DND-41 (cell line): ENCODE measurements at regions not wholly inside any gene's neighbourhood (a gene's known extent, or its start where the extent isn't known, plus 50 kb on each side); places are given as distances from the start of the nearest gene placed in this dataset.
"Not testable (repeated sequence)": the region's sequence is repeated elsewhere in the genome, so short reads cannot be mapped to it uniquely, and the experiment has no call there.

ENCODE experiments used
- ATAC-seq: fragments of 200-7000 bp; cut with Tn5 transposase; 3 replicates; pipeline ENCODE4 v1.9.1; 2021; ENCODE audit warnings: low read depth; ENCODE audit not compliant: insufficient read depth
- DNase-seq: peaks from one replicate; pipeline ENCODE4 v3.0.0-alpha.2; 2020
- H2AFZ ChIP-seq: 2 replicates; pipeline ENCODE4 v1.6.0; 2012; ENCODE audit warnings: low read depth, low read length
- H3K27ac ChIP-seq: 2 replicates; pipeline ENCODE4 v1.5.1; 2012; ENCODE audit warnings: low read length, inconsistent platforms
- H3K27me3 ChIP-seq: fragments of 200-600 bp; sonication (generic); 2 replicates; pipeline ENCODE4 v1.6.0; 2012; ENCODE audit warnings: low read length, mild to moderate bottlenecking, inconsistent platforms; ENCODE audit not compliant: insufficient read depth, poor library complexity
- H3K36me3 ChIP-seq: 2 replicates; pipeline ENCODE4 v1.5.1; 2012; ENCODE audit warnings: low read length, inconsistent platforms; ENCODE audit not compliant: insufficient read depth
- H3K4me1 ChIP-seq: 2 replicates; pipeline ENCODE4 v1.5.1; 2012; ENCODE audit warnings: mild to moderate bottlenecking, low read length; ENCODE audit not compliant: insufficient read depth
- H3K4me2 ChIP-seq: 2 replicates; pipeline ENCODE4 v1.6.0; 2012; ENCODE audit warnings: mild to moderate bottlenecking, moderate library complexity, low read length, inconsistent platforms; ENCODE audit not compliant: insufficient read depth
- H3K4me3 ChIP-seq, 2 experiments: fragments of 200-600 bp in 1 of 2; shearing (Covaris generic) in 1 of 2; 2 replicates each; pipeline ENCODE4 v1.5.1; 2012 to 2016; ENCODE audit warnings: inconsistent platforms in 2 of 2, low read length in 2 of 2, mild to moderate bottlenecking in 2 of 2, low read depth in 1 of 2, moderate library complexity in 1 of 2
- H3K79me2 ChIP-seq: 2 replicates; pipeline ENCODE4 v1.6.0; 2012; ENCODE audit warnings: low read length, inconsistent platforms; ENCODE audit not compliant: insufficient read depth
- H3K9ac ChIP-seq: 2 replicates; pipeline ENCODE4 v1.6.0; 2012; ENCODE audit warnings: low read depth, mild to moderate bottlenecking, inconsistent platforms, low read length, moderate library complexity
- H3K9me3 ChIP-seq: 2 replicates; pipeline ENCODE4 v1.5.1; 2012; ENCODE audit warnings: low read length, moderate library complexity, mild to moderate bottlenecking, inconsistent platforms; ENCODE audit not compliant: insufficient read depth, severe bottlenecking
- H4K20me1 ChIP-seq: 2 replicates; pipeline ENCODE4 v1.6.0; 2012; ENCODE audit warnings: low read length; ENCODE audit not compliant: insufficient read depth
- CTCF ChIP-seq: IDR thresholded peaks from 2 replicates; pipeline ENCODE4 v1.5.1; 2012; ENCODE audit warnings: borderline replicate concordance, low read length, moderate library complexity, mild to moderate bottlenecking; ENCODE audit not compliant: poor library complexity, severe bottlenecking; ENCODE audit errors: extremely low read depth
- EZH2 ChIP-seq: IDR thresholded peaks from 3 replicates; pipeline ENCODE4 v1.6.1; 2012; ENCODE audit warnings: borderline replicate concordance, low read depth, mild to moderate bottlenecking, moderate library complexity, low read length, inconsistent platforms; ENCODE audit not compliant: severe bottlenecking

GRCh38 chr13:86474971-86475370, 675.8 kb upstream of the SLITRK6 start:
- H3K9me3 ChIP-seq, result no peaks in the 10 kb centered on the region
- no peaks in the 10 kb centered on the region for H3K79me2 ChIP-seq
- H3K9ac ChIP-seq, result no peak overlapping the region
- no peak overlapping the region for H3K4me3 ChIP-seq
- H3K27me3 ChIP-seq, result no peaks in the 10 kb centered on the region
- no peaks in the 10 kb centered on the region for H3K4me1 ChIP-seq
- no peak overlapping the region for H2AFZ ChIP-seq
- ATAC-seq (no peak), DNase-seq (no peak)
- no peaks in the 10 kb centered on the region for H3K36me3 ChIP-seq
- H3K27ac ChIP-seq, result no peak overlapping the region
- H3K4me2 ChIP-seq, result no peak overlapping the region
- TF ChIP-seq CTCF (no peak), EZH2 (no peak)
- no peaks in the 10 kb centered on the region for H4K20me1 ChIP-seq

- Histone ChIP-seq H3K9ac (no peak overlapping the region), H3K36me3 (no peaks in the 10 kb centered on the region), H3K27me3 (no peaks in the 10 kb centered on the region), H3K4me1 (no peaks in the 10 kb centered on the region), H3K27ac (no peak overlapping the region), H4K20me1 (no peaks in the 10 kb centered on the region), H3K4me3 (no peak overlapping the region), H2AFZ (no peak overlapping the region), H3K4me2 (no peak overlapping the region), H3K79me2 (no peaks in the 10 kb centered on the region), H3K9me3 (no peaks in the 10 kb centered on the region)
- TF ChIP-seq CTCF (no peak), EZH2 (no peak)
- DNase-seq (no peak), ATAC-seq (no peak)
Observed at GRCh38 chr13:86476656-86477055, 677.4 kb upstream of the SLITRK6 start.

GRCh38 chr13:86486582-86486981, 687.4 kb upstream of the SLITRK6 start:
- H3K9me3 ChIP-seq, result no peaks in the 10 kb centered on the region
- DNase-seq (no peak), ATAC-seq (peak; percentile 62)
- H3K79me2 ChIP-seq, result no peaks in the 10 kb centered on the region
- no peak overlapping the region for H3K4me2 ChIP-seq
- no peak overlapping the region for H3K27ac ChIP-seq
- no peak overlapping the region for H3K4me3 ChIP-seq
- H4K20me1 ChIP-seq, result no peaks in the 10 kb centered on the region
- H2AFZ ChIP-seq, result no peak overlapping the region
- H3K36me3 ChIP-seq, result no peaks in the 10 kb centered on the region
- no peak overlapping the region for H3K9ac ChIP-seq
- no peak for TF ChIP-seq EZH2
- no peak for TF ChIP-seq CTCF
- no peaks in the 10 kb centered on the region for H3K27me3 ChIP-seq
- no peaks in the 10 kb centered on the region for H3K4me1 ChIP-seq

GRCh38 chr13:86491121-86491520, 691.9 kb upstream of the SLITRK6 start:
- Histone ChIP-seq H3K4me1 (no peaks in the 10 kb centered on the region), H3K4me2 (no peak overlapping the region)
- no peak for ATAC-seq

GRCh38 chr13:86501931-86502330, 702.7 kb upstream of the SLITRK6 start:
- not testable (repeated sequence) for H3K36me3 ChIP-seq, H3K27ac ChIP-seq, H3K4me1 ChIP-seq, H3K9me3 ChIP-seq, H4K20me1 ChIP-seq, H3K79me2 ChIP-seq, H3K9ac ChIP-seq, ATAC-seq, H2AFZ ChIP-seq, DNase-seq, H3K27me3 ChIP-seq, H3K4me3 ChIP-seq, H3K4me2 ChIP-seq

More at GRCh38 chr13:86491121-86491520, 691.9 kb upstream of the SLITRK6 start:
- Histone ChIP-seq H3K9me3 (no peaks in the 10 kb centered on the region), H2AFZ (no peak overlapping the region), H3K27me3 (no peaks in the 10 kb centered on the region), H3K36me3 (no peaks in the 10 kb centered on the region), H3K79me2 (no peaks in the 10 kb centered on the region), H3K9ac (no peak overlapping the region), H3K27ac (no peak overlapping the region), H4K20me1 (no peaks in the 10 kb centered on the region), H3K4me3 (no peak overlapping the region)
- DNase-seq, result no peak
- no peak for TF ChIP-seq EZH2
- TF ChIP-seq CTCF, result no peak
